COLO829 (cell line): ENCODE measurements at regions not wholly inside any gene's neighbourhood (a gene's known extent, or its start where the extent isn't known, plus 50 kb on each side); places are given as distances from the start of the nearest gene placed in this dataset.
"Not testable (repeated sequence)": the region's sequence is repeated elsewhere in the genome, so short reads cannot be mapped to it uniquely, and the experiment has no call there.

Source experiments
- DNase-seq: peaks from one replicate; pipeline ENCODE4 v3.0.0; 2012; ENCODE audit warnings: low spot score

GRCh38 chr7:98728555-98728954 is 111.5 kb downstream of the NPTX2 start:
- DNase-seq: no peak

- no peak for DNase-seq
Measured at GRCh38 chr7:98729121-98729520, 112.0 kb downstream of the NPTX2 start.

- no peak for DNase-seq
Measured at GRCh38 chr7:98730326-98730725, 113.2 kb downstream of the NPTX2 start.

- DNase-seq: no peak
Measured at GRCh38 chr7:98731651-98732050, 114.6 kb downstream of the NPTX2 start.

GRCh38 chr7:98733036-98733435 is 116.0 kb downstream of the NPTX2 start:
- peak; percentile 90 for DNase-seq

GRCh38 chr7:98735801-98736200 is 118.7 kb downstream of the NPTX2 start:
- DNase-seq: no peak

- DNase-seq: not testable (repeated sequence)
Measured at GRCh38 chr7:98736461-98736860, 119.4 kb downstream of the NPTX2 start.

GRCh38 chr7:98737176-98737575 is 120.1 kb downstream of the NPTX2 start:
- no peak for DNase-seq

GRCh38 chr7:98740643-98741042 is 123.6 kb downstream of the NPTX2 start:
- no peak for DNase-seq

- DNase-seq: peak; percentile 79
Measured at GRCh38 chr7:98745722-98746318, 124.0 kb downstream of the TMEM130 start.

GRCh38 chr7:98748090-98748489 is 121.7 kb downstream of the TMEM130 start:
- DNase-seq: no peak

- DNase-seq: no peak
Measured at GRCh38 chr7:98753176-98753575, 116.6 kb downstream of the TMEM130 start.

GRCh38 chr7:98753989-98754479 is 115.8 kb downstream of the TMEM130 start:
- peak; percentile 48 for DNase-seq

- no peak for DNase-seq
Measured at GRCh38 chr7:98755138-98755898, 114.5 kb downstream of the TMEM130 start.

GRCh38 chr7:98758157-98758556 is 111.7 kb downstream of the TMEM130 start:
- no peak for DNase-seq

- DNase-seq: no peak
Measured at GRCh38 chr7:98760201-98760651, 109.6 kb downstream of the TMEM130 start.

GRCh38 chr7:98761225-98761624 is 108.6 kb downstream of the TMEM130 start:
- DNase-seq: peak; percentile 56

- DNase-seq: no peak
Measured at GRCh38 chr7:98762620-98763019, 107.2 kb downstream of the TMEM130 start.

- no peak for DNase-seq
Measured at GRCh38 chr7:98763441-98763840, 106.4 kb downstream of the TMEM130 start.

GRCh38 chr7:98764946-98765345 is 104.9 kb downstream of the TMEM130 start:
- DNase-seq: no peak

- not testable (repeated sequence) for DNase-seq
Measured at GRCh38 chr7:98770085-98770484, 99.7 kb downstream of the TMEM130 start.

GRCh38 chr7:98771519-98771918 is 98.3 kb downstream of the TMEM130 start:
- DNase-seq: no peak

GRCh38 chr7:98771941-98772603 is 97.7 kb downstream of the TMEM130 start:
- DNase-seq: no peak
